Transverse colon (tissue), 3 donors: ENCODE measurements at regions not wholly inside any gene's neighbourhood (a gene's known extent, or its start where the extent isn't known, plus 50 kb on each side); places are given as distances from the start of the nearest gene placed in this dataset.

Experiments
- POLR2A ChIP-seq: fragments of 450-650 bp; IDR thresholded peaks from one replicate; pipeline ENCODE4 v1.6.1; 2016; ENCODE audit warnings: antibody characterized with exemption, mild to moderate bottlenecking, moderate library complexity
- TF ChIP-seq, protein P1 (sequence below), 5 experiments: fragments of 200-600 bp in 3 of 5; fragments of 450-650 bp in 2 of 5; sonication (generic) in 3 of 5; IDR thresholded peaks; 1 replicate in 2 of 5; 2 replicates in 3 of 5; pipeline ENCODE4 v1.5.1; 2016 to 2017; ENCODE audit warnings: antibody characterized with exemption in 5 of 5, inconsistent platforms in 3 of 5, mild to moderate bottlenecking in 2 of 5, moderate library complexity in 1 of 5

DNA sequence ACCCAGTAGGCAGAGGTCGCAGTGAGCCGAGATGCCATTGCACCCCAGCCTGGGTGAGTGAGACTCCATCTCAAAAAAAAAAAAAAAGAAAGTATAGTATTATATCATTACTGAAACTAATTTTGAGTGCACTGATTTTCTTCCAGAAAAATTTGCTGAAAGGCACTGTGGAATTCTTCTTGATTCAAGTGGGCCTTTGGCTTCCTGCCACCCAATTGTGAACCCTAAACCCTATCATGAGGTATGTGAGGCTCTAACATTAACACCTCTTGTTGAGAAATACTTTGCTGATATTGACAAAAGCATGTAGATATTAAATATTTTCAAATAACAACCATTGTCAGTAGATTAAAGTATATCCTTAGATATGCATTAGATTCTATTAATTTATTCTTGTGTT, 211.2 kb downstream of the LRRK2 start:
- TF ChIP-seq, protein P1, sequence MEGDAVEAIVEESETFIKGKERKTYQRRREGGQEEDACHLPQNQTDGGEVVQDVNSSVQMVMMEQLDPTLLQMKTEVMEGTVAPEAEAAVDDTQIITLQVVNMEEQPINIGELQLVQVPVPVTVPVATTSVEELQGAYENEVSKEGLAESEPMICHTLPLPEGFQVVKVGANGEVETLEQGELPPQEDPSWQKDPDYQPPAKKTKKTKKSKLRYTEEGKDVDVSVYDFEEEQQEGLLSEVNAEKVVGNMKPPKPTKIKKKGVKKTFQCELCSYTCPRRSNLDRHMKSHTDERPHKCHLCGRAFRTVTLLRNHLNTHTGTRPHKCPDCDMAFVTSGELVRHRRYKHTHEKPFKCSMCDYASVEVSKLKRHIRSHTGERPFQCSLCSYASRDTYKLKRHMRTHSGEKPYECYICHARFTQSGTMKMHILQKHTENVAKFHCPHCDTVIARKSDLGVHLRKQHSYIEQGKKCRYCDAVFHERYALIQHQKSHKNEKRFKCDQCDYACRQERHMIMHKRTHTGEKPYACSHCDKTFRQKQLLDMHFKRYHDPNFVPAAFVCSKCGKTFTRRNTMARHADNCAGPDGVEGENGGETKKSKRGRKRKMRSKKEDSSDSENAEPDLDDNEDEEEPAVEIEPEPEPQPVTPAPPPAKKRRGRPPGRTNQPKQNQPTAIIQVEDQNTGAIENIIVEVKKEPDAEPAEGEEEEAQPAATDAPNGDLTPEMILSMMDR (IDR thresholded peaks at IDR 0.05): no peak
- no peak for TF ChIP-seq POLR2A
